ENCODE measurements at regions not wholly inside any gene's neighbourhood (a gene's known extent, or its start where the extent isn't known, plus 50 kb on each side); places are given as distances from the start of the nearest gene placed in this dataset.

GRCh38 chr17:53896047-53896446 is 73.3 kb downstream of the KIF2B start:
- no peaks in the 10 kb centered on the region for H3K4me1 ChIP-seq (ENCODE audit: insufficient read depth, low read length, poor library complexity, severe bottlenecking)
- no peak overlapping the region for H2AFZ ChIP-seq (ENCODE audit: low read length)
- H3K9ac ChIP-seq (ENCODE audit: low read depth, low read length, poor library complexity, severe bottlenecking), result no peak overlapping the region
- no peaks in the 10 kb centered on the region for H3K9me3 ChIP-seq (ENCODE audit: insufficient read depth, low read depth, low read length)
- H3K4me3 ChIP-seq (ENCODE audit: low read length, poor library complexity, severe bottlenecking), result no peak overlapping the region
- H3K36me3 ChIP-seq (ENCODE audit: insufficient read depth, low read length), result no peaks in the 10 kb centered on the region
- H3K4me2 ChIP-seq (ENCODE audit: low read depth, low read length, poor library complexity, severe bottlenecking), result no peak overlapping the region
- H3K27me3 ChIP-seq (ENCODE audit: insufficient read depth, low read length, poor library complexity, severe bottlenecking), result no peaks in the 10 kb centered on the region
- TF ChIP-seq CTCF (conservative IDR thresholded peaks at IDR 0.05; ENCODE audit: low read length) (no peak), EZH2phosphoT487 (IDR thresholded peaks at IDR 0.05; ENCODE audit: borderline replicate concordance) (no peak)
- no peaks in the 10 kb centered on the region for H3F3A ChIP-seq (ENCODE audit: low read depth)
- H3K79me2 ChIP-seq (ENCODE audit: insufficient read depth, low read length), result no peaks in the 10 kb centered on the region
- H3K9me2 ChIP-seq (replicated peaks; ENCODE audit: low read depth, low read length), result no peaks in the 10 kb centered on the region
- H4K20me1 ChIP-seq (ENCODE audit: insufficient read depth, low read length, poor library complexity, severe bottlenecking), result no peaks in the 10 kb centered on the region

- TF ChIP-seq EZH2phosphoT487 (IDR thresholded peaks at IDR 0.05; ENCODE audit: borderline replicate concordance) (no peak), CTCF (conservative IDR thresholded peaks at IDR 0.05; ENCODE audit: low read length) (no peak)
- no peaks in the 10 kb centered on the region for H3K27me3 ChIP-seq (ENCODE audit: insufficient read depth, low read length, poor library complexity, severe bottlenecking)
- 0 out of 2 replicates have a peak, but pooled peaks cover under 1% of the 10 kb centered on the region for H3K9me2 ChIP-seq (replicated peaks; ENCODE audit: low read depth, low read length)
- no peaks in the 10 kb centered on the region for H3K36me3 ChIP-seq (ENCODE audit: insufficient read depth, low read length)
- H3K4me2 ChIP-seq (ENCODE audit: low read depth, low read length, poor library complexity, severe bottlenecking), result no peak overlapping the region
- H4K20me1 ChIP-seq (ENCODE audit: insufficient read depth, low read length, poor library complexity, severe bottlenecking), result no peaks in the 10 kb centered on the region
- H3K4me1 ChIP-seq (ENCODE audit: insufficient read depth, low read length, poor library complexity, severe bottlenecking), result no peaks in the 10 kb centered on the region
- no peak overlapping the region for H3K4me3 ChIP-seq (ENCODE audit: low read length, poor library complexity, severe bottlenecking)
- no peak overlapping the region for H3K9ac ChIP-seq (ENCODE audit: low read depth, low read length, poor library complexity, severe bottlenecking)
- no peaks in the 10 kb centered on the region for H3K9me3 ChIP-seq (ENCODE audit: insufficient read depth, low read depth, low read length)
- no peaks in the 10 kb centered on the region for H3F3A ChIP-seq (ENCODE audit: low read depth)
- no peaks in the 10 kb centered on the region for H3K79me2 ChIP-seq (ENCODE audit: insufficient read depth, low read length)
- no peak overlapping the region for H2AFZ ChIP-seq (ENCODE audit: low read length)
Observed at GRCh38 chr17:53900951-53901350, 78.2 kb downstream of the KIF2B start.

- Histone ChIP-seq H4K20me1 (ENCODE audit: insufficient read depth, low read length, poor library complexity, severe bottlenecking) (no peaks in the 10 kb centered on the region), H3K79me2 (ENCODE audit: insufficient read depth, low read length) (no peaks in the 10 kb centered on the region), H3K36me3 (ENCODE audit: insufficient read depth, low read length) (no peaks in the 10 kb centered on the region), H3K27me3 (ENCODE audit: insufficient read depth, low read length, poor library complexity, severe bottlenecking) (no peaks in the 10 kb centered on the region), H2AFZ (ENCODE audit: low read length) (no peak overlapping the region), H3K4me2 (ENCODE audit: low read depth, low read length, poor library complexity, severe bottlenecking) (no peak overlapping the region), H3K9me2 (replicated peaks; ENCODE audit: low read depth, low read length) (0 out of 2 replicates have a peak, but pooled peaks cover 3% of the 10 kb centered on the region), H3K9me3 (ENCODE audit: insufficient read depth, low read depth, low read length) (no peaks in the 10 kb centered on the region), H3K4me3 (ENCODE audit: low read length, poor library complexity, severe bottlenecking) (no peak overlapping the region), H3K4me1 (ENCODE audit: insufficient read depth, low read length, poor library complexity, severe bottlenecking) (no peaks in the 10 kb centered on the region), H3K9ac (ENCODE audit: low read depth, low read length, poor library complexity, severe bottlenecking) (no peak overlapping the region), H3F3A (ENCODE audit: low read depth) (no peaks in the 10 kb centered on the region)
- TF ChIP-seq EZH2phosphoT487 (IDR thresholded peaks at IDR 0.05; ENCODE audit: borderline replicate concordance), result no peak
- no peak for TF ChIP-seq CTCF (conservative IDR thresholded peaks at IDR 0.05; ENCODE audit: low read length)
Observed at GRCh38 chr17:53907435-53907834, 84.7 kb downstream of the KIF2B start.

Measured in Loucy (cell line).